ENCODE measurements at regions not wholly inside any gene's neighbourhood (a gene's known extent, or its start where the extent isn't known, plus 50 kb on each side); places are given as distances from the start of the nearest gene placed in this dataset.

DNA sequence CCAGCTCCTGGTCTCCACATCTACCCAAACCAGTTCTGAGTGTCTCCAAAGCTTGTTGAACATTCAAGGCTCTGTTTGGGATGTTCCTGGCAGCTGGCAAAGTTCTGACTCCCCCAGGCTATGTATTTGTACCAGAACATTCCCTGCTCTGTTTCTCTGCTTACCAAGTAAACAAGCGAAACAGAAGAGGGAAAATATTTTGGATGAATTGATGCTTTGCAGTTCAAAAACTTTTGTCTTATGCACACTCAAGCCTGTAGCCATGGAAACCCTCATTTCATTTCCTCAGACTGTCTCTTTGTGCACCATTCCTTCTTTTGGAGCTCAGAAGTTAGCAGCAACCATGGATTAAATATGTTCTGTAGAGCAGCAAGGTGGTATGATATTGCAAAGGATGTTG is 145.8 kb downstream of the ACTL7B start:
- no peak for FAIRE-seq

DNA sequence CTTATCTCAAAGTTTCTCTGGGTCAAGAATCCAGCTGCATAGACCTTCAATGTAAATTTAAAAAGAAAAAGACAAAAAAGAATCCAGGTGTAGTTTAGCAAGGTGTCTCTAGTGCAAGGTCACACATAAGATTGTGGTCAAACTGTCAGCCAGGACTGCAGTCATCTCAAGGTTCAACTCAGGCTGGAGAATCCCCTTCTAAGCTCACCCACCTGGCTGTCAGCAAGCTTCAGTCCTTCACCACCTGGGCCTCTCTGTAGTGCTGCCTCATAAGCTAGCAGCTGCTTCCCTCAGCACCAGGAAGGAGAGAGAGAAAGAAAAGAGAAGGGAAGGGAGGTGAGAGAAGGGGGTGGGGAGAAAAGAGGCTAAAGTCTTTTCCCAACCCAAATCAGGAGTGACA is 146.7 kb downstream of the ACTL7B start:
- no peak for FAIRE-seq

DNA sequence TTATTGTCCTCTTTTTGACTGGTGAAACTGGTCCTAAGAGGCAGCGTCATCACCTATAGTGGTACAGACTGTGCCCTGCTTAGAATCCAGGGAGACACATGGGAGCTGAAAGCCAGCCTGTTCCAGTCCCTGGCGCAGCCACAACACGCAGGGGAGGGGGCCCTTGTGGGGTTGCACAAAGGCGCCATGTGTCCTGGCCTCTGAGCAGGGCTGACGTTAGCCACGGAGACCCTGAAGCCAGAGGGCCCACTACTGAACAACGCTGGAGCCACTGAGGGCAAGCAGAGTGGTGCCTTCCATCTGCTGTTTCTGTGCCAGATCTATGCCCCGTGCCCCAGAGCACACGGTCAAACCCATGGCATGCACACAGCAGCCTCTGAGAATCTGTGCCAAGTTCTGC is 147.3 kb downstream of the ACTL7B start:
- FAIRE-seq, result no peak

GRCh38 chr9:108707120-108707519 is 148.7 kb downstream of the ACTL7B start:
- no peak for FAIRE-seq

- FAIRE-seq, result no peak
Observed at GRCh38 chr9:108704156-108704852, 151.5 kb downstream of the ACTL7B start.

DNA sequence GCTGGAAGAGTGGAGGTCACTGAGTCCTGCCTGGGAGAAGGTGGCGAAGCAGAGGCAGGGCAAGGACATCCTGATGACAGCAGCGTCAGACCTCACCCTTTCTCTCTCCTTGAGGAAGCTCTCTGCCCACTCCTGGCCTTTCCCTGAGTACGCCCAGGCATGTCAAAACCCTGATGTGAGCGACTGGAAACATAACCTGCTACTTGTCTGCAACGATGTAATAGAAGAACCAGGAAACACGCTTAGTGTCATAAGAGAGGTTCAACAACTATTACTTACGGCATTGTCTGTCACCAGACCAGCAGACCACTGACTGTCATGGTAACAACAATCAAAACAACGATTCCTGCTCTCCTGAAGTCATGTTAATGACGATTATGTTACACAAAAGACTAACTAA is 152.4 kb downstream of the ACTL7B start:
- no peak for FAIRE-seq

DNA sequence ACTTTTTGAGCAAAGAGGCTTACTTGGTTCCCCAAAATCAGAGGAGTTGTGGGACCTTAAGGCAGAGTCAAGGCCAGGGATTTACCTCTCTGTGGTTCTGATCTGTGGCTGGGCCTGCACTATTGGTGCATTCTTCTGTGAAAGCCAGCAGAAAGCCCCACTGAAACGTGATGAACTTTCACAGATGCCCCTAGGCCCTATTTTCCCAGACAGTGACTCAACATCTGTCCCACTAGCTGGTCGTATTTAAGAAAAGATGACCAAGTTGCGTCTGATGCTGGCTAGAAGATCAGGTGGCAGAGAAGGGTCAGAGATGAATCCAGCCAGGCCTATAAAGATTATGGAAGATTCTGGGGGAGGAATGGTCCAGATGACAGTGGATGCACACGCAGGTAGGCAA is 153.1 kb downstream of the ACTL7B start:
- FAIRE-seq, result no peak

- FAIRE-seq, result no peak
Observed at GRCh38 chr9:108698801-108699200, 157.0 kb downstream of the ACTL7B start.

- no peak for FAIRE-seq
Observed at GRCh38 chr9:108698231-108698630, 157.6 kb downstream of the ACTL7B start.

GRCh38 chr9:108696156-108696555 is 159.6 kb downstream of the ACTL7B start:
- FAIRE-seq, result no peak

DNA sequence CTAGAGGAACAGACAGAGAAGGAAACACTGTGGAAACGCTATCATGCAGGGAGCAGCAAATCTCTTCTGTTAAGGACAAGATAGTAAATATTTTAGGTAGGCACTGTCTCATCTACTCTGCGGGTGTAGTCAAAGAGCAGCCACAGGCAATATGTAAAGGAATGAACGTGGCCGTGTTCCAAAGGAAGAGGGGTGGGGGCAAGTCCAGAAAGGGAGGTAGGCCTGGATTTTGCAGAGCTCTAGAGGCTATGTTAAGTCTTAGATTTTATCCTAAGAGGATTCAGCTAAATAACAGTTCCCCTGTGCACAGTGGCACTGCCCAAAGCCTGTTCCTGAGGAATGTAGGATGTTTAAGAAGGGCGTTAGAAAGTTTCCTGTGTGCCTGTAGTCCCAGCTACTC is 161.6 kb downstream of the ACTL7B start:
- no peak for FAIRE-seq

GRCh38 chr9:108691614-108692013 is 164.2 kb downstream of the ACTL7B start:
- FAIRE-seq, result no peak

- FAIRE-seq, result no peak
Observed at GRCh38 chr9:108688676-108689075, 167.1 kb downstream of the ACTL7B start.

GRCh38 chr9:108688051-108688450 is 167.7 kb downstream of the ACTL7B start:
- no peak for FAIRE-seq

DNA sequence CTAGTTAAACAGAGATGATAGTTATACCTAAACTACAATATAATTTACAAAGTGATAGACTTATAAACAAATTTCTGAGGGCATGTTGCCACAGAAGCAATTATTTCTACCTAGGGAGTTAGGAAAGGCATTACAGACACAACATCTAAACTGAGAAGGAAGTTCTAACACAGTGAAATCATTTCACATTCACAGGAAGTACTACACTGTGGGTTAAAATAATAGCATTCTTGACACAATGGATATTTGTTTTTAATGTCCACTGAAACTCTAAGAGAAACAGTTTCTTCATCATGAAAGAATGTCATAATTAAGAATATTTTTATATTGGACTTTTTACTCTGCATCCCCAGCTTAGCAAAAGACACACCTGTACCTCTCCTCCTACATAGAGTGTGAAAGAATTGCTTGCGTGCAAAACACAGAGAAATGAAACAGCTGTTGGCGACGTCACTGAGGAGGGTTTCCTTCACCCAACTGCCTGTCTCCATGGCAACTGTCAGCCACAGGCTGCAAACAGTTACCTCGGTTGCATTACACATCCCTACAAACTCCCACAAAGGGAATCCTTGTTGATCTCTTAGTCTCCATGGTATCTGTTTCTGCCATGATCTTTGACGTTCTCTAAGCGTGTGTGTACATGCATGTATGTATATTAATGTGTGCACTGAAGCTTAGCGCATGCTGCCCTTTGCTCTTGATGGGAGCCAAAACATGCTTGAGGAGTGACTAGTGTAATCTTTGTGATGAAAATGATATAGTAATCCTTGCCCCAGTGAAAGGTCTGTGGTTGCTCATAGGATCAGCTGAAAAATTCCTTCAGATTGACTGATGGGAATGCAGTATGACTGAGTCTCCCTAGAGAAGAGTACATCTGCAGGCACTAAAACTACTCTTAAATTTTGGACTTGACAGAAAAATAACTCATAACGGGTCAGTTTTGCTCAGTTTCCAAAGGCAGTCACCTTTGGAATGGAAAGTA is 168.5 kb downstream of the ACTL7B start:
- no peak for FAIRE-seq

GRCh38 chr9:108684288-108685025 is 171.3 kb downstream of the ACTL7B start:
- no peak for FAIRE-seq

DNA sequence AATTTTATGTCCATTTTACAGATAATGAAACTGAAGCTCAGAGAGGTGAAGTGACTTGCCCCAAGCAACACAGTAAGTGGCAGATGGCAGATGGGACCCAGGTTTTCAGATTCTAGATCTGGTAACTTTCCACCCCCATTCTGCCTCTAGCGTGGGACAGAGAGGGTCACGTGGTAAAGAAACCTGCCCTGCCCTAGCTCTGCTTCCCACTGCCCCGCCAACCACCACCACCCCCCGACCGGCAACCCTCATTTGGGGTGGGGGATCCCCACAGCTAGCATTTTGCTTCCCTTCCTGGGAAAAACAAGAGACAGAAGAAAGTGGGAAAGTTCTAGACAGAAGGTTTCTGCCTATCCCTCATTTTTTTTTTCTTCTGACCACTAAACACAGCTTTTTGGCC is 172.5 kb downstream of the ACTL7B start:
- no peak for FAIRE-seq

GRCh38 chr9:108681851-108682590 is 173.8 kb downstream of the ACTL7B start:
- FAIRE-seq, result no peak

GRCh38 chr9:108680946-108681345 is 174.8 kb downstream of the ACTL7B start:
- FAIRE-seq, result no peak

- no peak for FAIRE-seq
Observed at GRCh38 chr9:108677776-108678175, 178.0 kb downstream of the ACTL7B start.

- no peak for FAIRE-seq
Observed at GRCh38 chr9:108676355-108676754, 179.4 kb downstream of the ACTL7B start.

DNA sequence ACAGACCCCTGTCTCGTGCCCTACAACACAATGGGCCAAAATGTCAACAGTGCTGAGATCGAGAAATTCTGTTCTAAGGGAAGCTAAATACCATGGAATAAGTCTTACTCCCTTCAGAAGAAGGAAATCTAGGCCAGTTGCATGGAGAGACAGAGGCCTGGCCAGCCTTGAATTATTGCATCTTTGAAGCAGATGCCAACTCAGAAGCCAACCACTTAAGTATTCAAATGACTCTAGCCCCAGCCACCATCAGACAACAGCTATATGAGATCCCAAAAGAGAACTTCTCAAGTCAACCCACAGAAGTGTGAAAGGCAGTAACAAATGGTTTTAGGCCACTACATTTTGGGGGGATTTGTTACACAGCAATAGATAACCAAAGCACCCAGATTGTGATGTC is 180.1 kb downstream of the ACTL7B start:
- FAIRE-seq, result no peak

All from G401.6 (cell line).